Ectodermal cell (in vitro differentiated cells): ENCODE measurements at regions not wholly inside any gene's neighbourhood (a gene's known extent, or its start where the extent isn't known, plus 50 kb on each side); places are given as distances from the start of the nearest gene placed in this dataset.

ENCODE experiments used
- H3K27ac ChIP-seq: 2 replicates; pipeline ENCODE4 v1.7.0; 2013; ENCODE audit warnings: mild to moderate bottlenecking, low read depth, low read length; ENCODE audit not compliant: insufficient read depth, poor library complexity, severe bottlenecking
- H3K27me3 ChIP-seq: 2 replicates; pipeline ENCODE4 v1.7.0; 2013; ENCODE audit warnings: mild to moderate bottlenecking, low read length; ENCODE audit not compliant: insufficient read depth, control insufficient read depth, poor library complexity, severe bottlenecking
- H3K36me3 ChIP-seq: one replicate; pipeline ENCODE4 v1.7.0; 2013; ENCODE audit warnings: low read length; ENCODE audit not compliant: control insufficient read depth, insufficient read depth
- H3K4me1 ChIP-seq: one replicate; pipeline ENCODE4 v1.7.0; 2013; ENCODE audit warnings: low read length; ENCODE audit not compliant: control insufficient read depth, insufficient read depth
- H3K4me3 ChIP-seq: 2 replicates; pipeline ENCODE4 v1.7.0; 2013; ENCODE audit warnings: low read depth, low read length, control low read depth; ENCODE audit not compliant: insufficient read depth
- H3K9me3 ChIP-seq: 2 replicates; pipeline ENCODE4 v1.7.0; 2013; ENCODE audit warnings: mild to moderate bottlenecking, low read length, moderate library complexity; ENCODE audit not compliant: control insufficient read depth
- WGBS, 2 experiments: methylation state at CpG; one replicate each; pipeline ENCODE4 v1.1.7; 2013; ENCODE audit warnings: missing lambda C conversion rate in 2 of 2; 5-methylcytosine and 5-hydroxymethylcytosine counted together

DNA sequence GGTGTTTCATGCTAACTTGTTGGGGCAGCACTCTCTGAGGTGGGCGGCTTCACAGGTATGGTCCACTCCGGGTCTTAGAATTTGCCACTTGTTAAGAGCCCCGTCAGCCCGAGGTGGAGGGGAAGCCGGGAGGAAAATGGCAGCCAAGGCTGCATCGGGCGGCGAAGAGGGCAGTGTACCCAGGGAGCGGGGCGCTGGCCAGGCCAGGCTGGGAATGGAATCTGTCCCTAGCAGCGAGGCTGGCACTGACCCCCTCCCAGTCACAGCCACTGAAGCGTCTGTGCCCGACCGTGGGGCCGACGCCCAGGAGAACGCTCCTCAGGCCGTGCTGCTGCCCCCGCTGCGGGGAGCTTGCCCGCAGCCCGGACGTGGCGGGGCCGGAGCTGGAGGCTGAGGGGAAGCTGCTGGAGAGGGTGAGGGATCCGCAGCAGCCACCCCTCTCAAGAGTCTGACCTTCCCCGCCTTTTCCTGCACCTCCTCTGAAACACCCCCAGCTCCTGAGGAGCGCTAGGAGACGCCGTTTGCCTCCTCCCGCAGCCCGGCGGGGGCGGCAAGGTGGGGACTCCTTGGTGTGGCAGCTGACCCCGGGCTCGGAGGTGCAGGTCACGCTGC is 313.8 kb upstream of the SPRY2 start:
- no peaks in the 10 kb centered on the region for H3K9me3 ChIP-seq
- 95% methylated on average over 37 of the region's 37 CpGs for WGBS, 2 experiments
- no peak overlapping the region for H3K4me3 ChIP-seq
- no peak overlapping the region for H3K27ac ChIP-seq
- no peaks in the 10 kb centered on the region for H3K4me1 ChIP-seq
- no peaks in the 10 kb centered on the region for H3K27me3 ChIP-seq
- no peaks in the 10 kb centered on the region for H3K36me3 ChIP-seq

DNA sequence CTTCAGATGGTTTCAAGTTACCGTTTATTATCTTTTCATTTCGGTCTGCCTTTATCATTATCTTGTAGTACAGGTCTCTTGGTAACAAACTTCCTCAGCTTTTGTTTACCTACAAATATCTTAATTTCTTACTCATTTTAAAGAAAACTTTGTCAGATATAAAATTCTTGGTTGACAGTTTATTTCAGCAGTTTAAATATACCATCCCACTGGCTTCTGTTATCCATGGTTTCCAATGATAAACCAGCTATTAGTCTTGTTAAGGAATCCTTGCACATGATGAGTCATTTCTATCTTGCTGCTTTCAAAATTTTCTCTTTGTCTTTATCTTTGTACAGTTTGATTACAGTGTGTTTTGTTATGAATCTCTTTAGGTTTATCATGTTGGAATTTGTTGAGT is 308.3 kb upstream of the SPRY2 start:
- no peaks in the 10 kb centered on the region for H3K9me3 ChIP-seq
- H3K4me3 ChIP-seq: no peak overlapping the region
- 98 to 100% methylated on average over 2 of the region's 2 CpGs for WGBS, 2 experiments
- H3K27me3 ChIP-seq: no peaks in the 10 kb centered on the region
- H3K27ac ChIP-seq: no peak overlapping the region
- no peaks in the 10 kb centered on the region for H3K4me1 ChIP-seq
- no peaks in the 10 kb centered on the region for H3K36me3 ChIP-seq

DNA sequence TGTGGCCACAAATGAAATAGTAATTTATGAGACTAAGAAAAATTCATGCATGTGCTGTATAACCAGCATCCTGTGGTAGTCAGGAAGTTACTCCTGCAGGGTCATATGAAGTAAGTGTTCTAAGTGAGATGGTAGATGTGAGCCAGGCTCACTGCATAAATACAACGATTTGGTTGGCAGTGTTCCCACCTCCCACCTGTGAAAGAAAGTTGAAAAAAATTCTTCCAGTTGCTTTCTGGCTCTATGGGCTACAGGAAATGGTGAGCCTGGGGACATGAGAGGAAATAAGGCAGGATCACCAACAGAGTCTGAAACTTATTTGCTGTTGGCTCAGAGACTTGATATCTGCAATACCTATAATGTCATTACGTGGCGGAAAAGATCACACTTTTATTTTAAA is 301.7 kb upstream of the SPRY2 start:
- H3K9me3 ChIP-seq: no peaks in the 10 kb centered on the region
- no peaks in the 10 kb centered on the region for H3K36me3 ChIP-seq
- WGBS, 2 experiments: 81 to 94% methylated on average over 3 of the region's 3 CpGs
- H3K27ac ChIP-seq: no peak overlapping the region
- H3K27me3 ChIP-seq: no peaks in the 10 kb centered on the region
- no peaks in the 10 kb centered on the region for H3K4me1 ChIP-seq
- no peak overlapping the region for H3K4me3 ChIP-seq

DNA sequence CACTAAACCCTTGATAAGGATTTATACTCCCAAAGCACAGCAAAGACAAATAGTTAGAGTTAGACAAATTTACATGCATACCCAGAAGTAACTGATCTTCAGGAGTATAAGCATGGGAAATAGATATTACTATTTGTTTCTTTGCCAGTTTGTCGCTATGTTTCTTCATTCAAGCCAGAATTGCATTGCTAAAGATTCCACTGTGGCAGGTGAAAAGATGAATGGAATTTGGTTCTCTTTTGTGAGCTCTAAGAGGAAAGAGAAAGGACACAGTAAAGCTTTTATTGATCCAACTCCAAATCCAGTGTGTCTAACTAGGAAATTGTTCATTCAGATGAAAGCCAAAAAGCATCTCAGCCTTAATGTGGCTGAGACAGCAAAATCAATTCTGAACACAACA is 292.3 kb upstream of the SPRY2 start:
- no peaks in the 10 kb centered on the region for H3K27me3 ChIP-seq
- peaks cover 2% of the 10 kb centered on the region for H3K4me1 ChIP-seq
- no peak overlapping the region for H3K4me3 ChIP-seq
- WGBS, 2 experiments: 73 to 76% methylated on average over 1 of the region's 1 CpG
- H3K9me3 ChIP-seq: no peaks in the 10 kb centered on the region
- H3K27ac ChIP-seq: no peak overlapping the region
- H3K36me3 ChIP-seq: no peaks in the 10 kb centered on the region

DNA sequence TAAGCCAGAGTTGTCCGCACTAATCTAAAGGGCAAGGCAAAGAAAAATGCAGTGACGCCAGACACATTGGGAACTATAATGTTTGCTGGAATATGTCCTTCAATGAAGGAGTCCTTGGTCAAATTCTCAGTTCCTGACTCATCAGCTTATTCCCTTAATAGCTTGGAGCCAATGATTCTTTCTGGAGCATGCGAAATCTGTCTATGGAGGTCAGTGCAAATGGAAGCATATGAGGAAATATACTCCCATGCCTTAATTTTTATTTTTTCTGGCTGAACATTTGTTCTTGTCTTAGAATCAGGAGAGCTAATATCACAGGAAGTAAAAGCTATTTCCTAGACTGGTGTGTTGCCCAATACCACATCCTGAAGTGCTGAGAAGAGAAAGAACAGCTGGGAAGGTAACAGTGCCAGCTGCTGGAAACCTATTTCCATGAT is 289.8 kb upstream of the SPRY2 start:
- WGBS, 2 experiments: 92 to 98% methylated on average over 3 of the region's 3 CpGs
- Histone ChIP-seq H3K36me3 (no peaks in the 10 kb centered on the region), H3K27me3 (no peaks in the 10 kb centered on the region), H3K27ac (no peak overlapping the region), H3K9me3 (no peaks in the 10 kb centered on the region), H3K4me1 (peaks cover 2% of the 10 kb centered on the region), H3K4me3 (no peak overlapping the region)

DNA sequence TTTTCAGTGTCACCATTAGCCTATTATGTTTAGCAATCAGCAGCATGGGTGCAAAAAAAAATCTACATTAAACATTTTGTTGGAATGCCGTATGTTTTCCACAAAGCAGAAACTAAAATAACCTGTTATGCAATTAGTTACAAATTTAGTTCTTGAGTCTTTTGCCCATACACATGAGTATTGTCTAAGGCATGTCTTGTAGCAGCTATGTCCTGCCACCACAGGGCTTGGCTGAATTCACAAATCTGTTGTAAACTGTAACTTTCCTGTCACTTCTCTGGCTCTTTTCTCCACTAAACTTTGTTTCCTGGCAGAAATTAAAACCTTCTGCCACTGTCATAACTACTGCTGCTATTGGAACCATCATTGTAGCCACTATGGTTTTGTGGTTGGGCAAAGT is 277.9 kb upstream of the SPRY2 start:
- no CpG with 5 or more reads among the region's 1 CpG for WGBS, 2 experiments
- no peak overlapping the region for H3K4me3 ChIP-seq
- no peaks in the 10 kb centered on the region for H3K36me3 ChIP-seq
- H3K9me3 ChIP-seq: no peaks in the 10 kb centered on the region
- no peak overlapping the region for H3K27ac ChIP-seq
- no peaks in the 10 kb centered on the region for H3K4me1 ChIP-seq
- H3K27me3 ChIP-seq: no peaks in the 10 kb centered on the region

DNA sequence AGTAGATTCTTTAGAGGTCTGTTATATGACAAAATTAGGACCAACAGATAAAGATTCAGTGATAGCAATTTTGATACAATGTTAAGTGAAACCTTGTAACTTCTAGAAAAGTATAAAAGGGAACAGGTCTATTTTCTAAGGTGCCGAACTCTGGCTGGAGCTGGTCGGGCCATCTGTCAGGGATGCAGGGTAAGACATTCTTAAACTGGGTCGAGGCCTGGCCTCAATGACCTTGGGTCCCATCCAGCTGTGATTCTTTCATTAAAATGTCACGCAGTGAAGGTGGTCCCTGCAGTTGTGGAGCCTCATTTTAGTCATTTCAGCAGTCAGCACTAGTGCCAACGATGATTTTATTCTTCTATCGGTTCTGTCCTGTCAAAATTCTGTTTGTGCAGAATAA is 271.9 kb upstream of the SPRY2 start:
- Histone ChIP-seq H3K4me1 (peaks cover 8% of the 10 kb centered on the region), H3K27me3 (no peaks in the 10 kb centered on the region), H3K27ac (no peak overlapping the region), H3K9me3 (no peaks in the 10 kb centered on the region), H3K36me3 (no peaks in the 10 kb centered on the region), H3K4me3 (no peak overlapping the region)
- WGBS, 2 experiments: 66 to 72% methylated on average over 6 of the region's 6 CpGs

DNA sequence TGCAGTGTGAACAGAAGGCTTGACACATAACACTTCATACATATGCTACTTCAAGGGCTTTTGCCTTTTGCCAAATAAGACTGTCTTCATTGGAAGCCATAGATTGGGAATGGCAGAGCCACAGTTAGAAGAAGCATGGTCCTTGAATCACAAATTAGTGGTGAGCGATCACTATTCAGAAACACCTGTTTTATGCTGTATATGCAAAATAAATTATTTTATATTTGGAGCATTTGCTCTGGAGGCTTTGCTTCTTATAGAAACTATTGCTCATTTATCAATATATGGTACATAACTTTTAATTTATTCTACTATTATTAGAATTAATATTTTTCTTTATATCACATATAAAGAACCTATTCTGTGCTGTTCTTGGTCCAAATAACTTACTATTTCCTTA is 270.4 kb upstream of the SPRY2 start:
- Histone ChIP-seq H3K27me3 (no peaks in the 10 kb centered on the region), H3K4me1 (peaks cover 8% of the 10 kb centered on the region), H3K27ac (no peak overlapping the region), H3K36me3 (no peaks in the 10 kb centered on the region), H3K4me3 (no peak overlapping the region), H3K9me3 (no peaks in the 10 kb centered on the region)
- WGBS, 2 experiments: no CpG with 5 or more reads among the region's 1 CpG

DNA sequence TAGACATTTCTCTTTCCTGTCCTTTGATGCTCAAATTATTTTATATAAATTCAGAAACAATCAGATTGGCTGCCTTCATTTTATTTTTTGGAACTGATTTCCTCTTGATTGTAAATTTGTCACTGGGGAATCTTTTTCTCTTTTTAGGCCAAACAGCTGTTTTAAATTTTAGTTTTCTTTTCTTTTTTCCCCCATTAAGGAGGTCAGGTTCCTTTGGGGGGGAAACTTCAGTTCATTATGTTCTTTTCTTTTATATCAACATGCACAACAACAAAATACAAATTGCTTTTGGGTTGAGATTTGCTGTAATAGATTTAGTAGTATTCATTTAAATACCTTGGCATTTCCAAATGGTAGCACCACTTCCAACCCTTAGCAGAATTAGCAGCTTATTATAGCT is 264.8 kb upstream of the SPRY2 start:
- no peaks in the 10 kb centered on the region for H3K36me3 ChIP-seq
- H3K27me3 ChIP-seq: no peaks in the 10 kb centered on the region
- H3K4me3 ChIP-seq: no peak overlapping the region
- no peak overlapping the region for H3K27ac ChIP-seq
- H3K9me3 ChIP-seq: no peaks in the 10 kb centered on the region
- H3K4me1 ChIP-seq: no peaks in the 10 kb centered on the region

DNA sequence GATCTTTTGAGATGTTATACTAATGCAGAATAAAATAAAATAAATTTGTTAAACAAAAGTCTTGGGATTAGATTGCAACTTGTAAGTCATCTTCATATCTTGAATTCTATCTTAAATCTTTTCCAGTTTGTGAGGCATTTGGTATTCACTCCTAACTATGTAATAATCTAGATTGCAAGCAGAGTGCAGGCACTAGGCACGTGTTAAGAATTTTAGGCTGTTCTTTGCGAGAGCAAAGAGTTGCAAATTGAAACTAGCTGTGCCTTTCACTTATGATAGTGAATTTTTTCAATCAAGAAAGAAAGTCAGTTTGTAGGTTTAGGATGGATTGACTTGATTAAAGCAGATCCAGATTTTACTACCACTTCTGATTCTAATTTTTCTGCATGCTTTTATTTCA is 264.1 kb upstream of the SPRY2 start:
- no peaks in the 10 kb centered on the region for H3K9me3 ChIP-seq
- WGBS, 2 experiments: 76 to 81% methylated on average over 2 of the region's 2 CpGs

DNA sequence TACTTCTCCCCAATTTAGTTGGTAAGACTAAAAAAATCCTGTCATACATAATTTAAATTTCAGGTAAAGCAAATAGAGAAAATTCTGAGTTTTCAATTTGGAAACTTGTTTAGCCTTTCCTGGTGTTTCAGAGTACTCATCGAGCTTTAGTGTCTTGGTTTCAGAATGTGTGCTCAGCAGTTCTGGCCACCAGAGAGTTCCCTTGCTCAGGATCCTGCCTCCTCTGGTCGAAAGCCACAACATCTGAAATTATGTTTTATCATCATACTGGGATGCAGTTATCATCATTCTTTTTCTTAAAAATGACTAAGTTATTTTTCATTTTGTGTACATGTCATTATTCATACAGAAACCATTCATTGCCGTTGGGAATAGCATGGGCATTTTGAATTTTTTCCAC is 263.2 kb upstream of the SPRY2 start:
- WGBS, 2 experiments: 84 to 92% methylated on average over 1 to 3 of the region's 3 CpGs
- peaks cover 7% of the 10 kb centered on the region for H3K4me1 ChIP-seq
- no peaks in the 10 kb centered on the region for H3K9me3 ChIP-seq
- no peaks in the 10 kb centered on the region for H3K36me3 ChIP-seq
- H3K27ac ChIP-seq: no peak overlapping the region
- H3K4me3 ChIP-seq: no peak overlapping the region
- no peaks in the 10 kb centered on the region for H3K27me3 ChIP-seq

More for the DNA sequence above, 264.1 kb upstream of the SPRY2 start:
- H3K27ac ChIP-seq: no peak overlapping the region
- H3K4me3 ChIP-seq: no peak overlapping the region
- no peaks in the 10 kb centered on the region for H3K4me1 ChIP-seq
- H3K27me3 ChIP-seq: no peaks in the 10 kb centered on the region
- H3K36me3 ChIP-seq: no peaks in the 10 kb centered on the region
